ENCODE measurements at regions not wholly inside any gene's neighbourhood (a gene's known extent, or its start where the extent isn't known, plus 50 kb on each side); places are given as distances from the start of the nearest gene placed in this dataset.

- no peak overlapping the region for H3K9ac ChIP-seq (ENCODE audit: low read depth, low read length)
- H3K56ac ChIP-seq (ENCODE audit: extremely low read depth, insufficient read depth, low read length), result no peak overlapping the region
- no peak overlapping the region for H3K18ac ChIP-seq (ENCODE audit: low read depth, low read length)
- no peak overlapping the region for H2BK120ac ChIP-seq (ENCODE audit: low read depth, low read length)
- no peak overlapping the region for H2AFZ ChIP-seq (replicated peaks; ENCODE audit: low read length, poor library complexity)
- H2BK5ac ChIP-seq (ENCODE audit: low read depth, low read length, poor library complexity, severe bottlenecking), result no peak overlapping the region
- H3K4me2 ChIP-seq (ENCODE audit: low read depth, low read length), result no peak overlapping the region
- no peaks in the 10 kb centered on the region for H3K79me1 ChIP-seq (ENCODE audit: low read depth in 1 of 2, low read length in 2 of 2)
- WGBS, 2 experiments (ENCODE audit: extremely low coverage in 2 of 2, insufficient read length in 1 of 2), result no CpG with 5 or more reads among the region's 1 CpG
- ChIA-PET POLR2A (ENCODE audit: unreplicated experiment) (no interaction called here), CTCF (no interaction called here)
- no peaks in the 10 kb centered on the region for H3K36me3 ChIP-seq (ENCODE audit: control insufficient read depth, insufficient read depth, low read length)
- in situ Hi-C loops (cut with MboI; ENCODE audit: low sequenced_read_pairs), result no loop called here
- no peaks in the 10 kb centered on the region for H3K4me1 ChIP-seq (ENCODE audit: control insufficient read depth, insufficient read depth, low read length)
- no peak overlapping the region for H4K8ac ChIP-seq (ENCODE audit: low read depth in 2 of 2, low read length in 2 of 2)
- H4K91ac ChIP-seq (ENCODE audit: insufficient read depth, low read depth, low read length), result no peak overlapping the region
- no peak overlapping the region for H3K4ac ChIP-seq (ENCODE audit: low read depth, low read length)
- intact Hi-C loops (cut with micrococcal nuclease), result no loop called here
- H3K4me3 ChIP-seq (ENCODE audit: insufficient read depth, low read depth, low read length), result no peak overlapping the region
- no peak overlapping the region for H2AK5ac ChIP-seq (ENCODE audit: low read depth, low read length)
- no TSS peak for BruUV-seq (replicated peaks)
- no peak overlapping the region for H2AK9ac ChIP-seq (replicated peaks; ENCODE audit: low read depth, low read length, poor library complexity)
- no peaks in the 10 kb centered on the region for H3K27me3 ChIP-seq (ENCODE audit: control insufficient read depth, insufficient read depth, low read length)
- no peaks in the 10 kb centered on the region for H4K20me1 ChIP-seq (ENCODE audit: insufficient read depth, low read length)
- H3K27ac ChIP-seq (ENCODE audit: insufficient read depth, low read length), result no peak overlapping the region
- no peaks in the 10 kb centered on the region for H3K9me3 ChIP-seq (ENCODE audit: control insufficient read depth, insufficient read depth, low read length)
- dilution Hi-C loops (cut with HindIII; ENCODE audit: low sequenced_read_pairs, unreplicated experiment), result no loop called here
- H2BK15ac ChIP-seq (ENCODE audit: low read depth, low read length), result no peak overlapping the region
- no peak overlapping the region for H4K5ac ChIP-seq (ENCODE audit: low read depth, low read length)
- DNase-seq (no peak), ATAC-seq (ENCODE audit: low read depth) (no peak)
- H2BK20ac ChIP-seq (ENCODE audit: low read depth, low read length), result no peak overlapping the region
- no peak overlapping the region for H3K23ac ChIP-seq (ENCODE audit: low read depth, low read length)
- no peak overlapping the region for H3K14ac ChIP-seq (replicated peaks; ENCODE audit: low read depth, low read length)
- H3K9me1 ChIP-seq (ENCODE audit: insufficient read depth, low read length), result no peaks in the 10 kb centered on the region
- TF ChIP-seq MXI1 (IDR thresholded peaks at IDR 0.05; ENCODE audit: borderline replicate concordance, low read depth, low read length) (no peak), CHD1 (IDR thresholded peaks at IDR 0.05; ENCODE audit: low read depth, low read length) (no peak), ELK1 (IDR thresholded peaks at IDR 0.05; ENCODE audit: borderline replicate concordance, low read depth, low read length) (no peak), SMC3 (IDR thresholded peaks at IDR 0.05; ENCODE audit: low read depth, low read length) (no peak), MAFK (IDR thresholded peaks at IDR 0.05; ENCODE audit: low read depth, low read length) (no peak), MAZ (IDR thresholded peaks at IDR 0.05; ENCODE audit: borderline replicate concordance, low read depth, low read length) (no peak)
Observed at GRCh38 chr4:72814241-72814640, 245.2 kb upstream of the ADAMTS3 start.

Measured in IMR-90 (cell line).